Activated CD8-positive, alpha-beta memory T cell treated with anti-CD3 and anti-CD28 coated beads for 48 hours (primary cell): ENCODE measurements at regions not wholly inside any gene's neighbourhood (a gene's known extent, or its start where the extent isn't known, plus 50 kb on each side); places are given as distances from the start of the nearest gene placed in this dataset.
"Not testable (repeated sequence)": the region's sequence is repeated elsewhere in the genome, so short reads cannot be mapped to it uniquely, and the experiment has no call there.

Experiments used
- DNase-seq, 3 experiments: peaks; one replicate each; pipeline ENCODE4 v3.0.0-alpha.2; 2020; ENCODE audit warnings: low read depth in 2 of 3, low spot score in 2 of 3

GRCh38 chr5:108532129-108532445 is 150.2 kb upstream of the FBXL17 start:
- not testable (repeated sequence) for DNase-seq

- no peak for DNase-seq
Observed at GRCh38 chr5:108531367-108532128, 149.7 kb upstream of the FBXL17 start.

GRCh38 chr5:108530706-108531105 is 148.8 kb upstream of the FBXL17 start:
- DNase-seq: no peak

GRCh38 chr5:108529381-108529780 is 147.5 kb upstream of the FBXL17 start:
- DNase-seq: no peak

- DNase-seq: no peak
Observed at GRCh38 chr5:108528655-108529054, 146.8 kb upstream of the FBXL17 start.

GRCh38 chr5:108524564-108524963 is 142.7 kb upstream of the FBXL17 start:
- no peak for DNase-seq

GRCh38 chr5:108523360-108523759 is 141.5 kb upstream of the FBXL17 start:
- DNase-seq: no peak

- DNase-seq: no peak
Observed at GRCh38 chr5:108521841-108522506, 140.1 kb upstream of the FBXL17 start.

- DNase-seq: no peak
Observed at GRCh38 chr5:108521011-108521700, 139.3 kb upstream of the FBXL17 start.

GRCh38 chr5:108516785-108517184 is 134.9 kb upstream of the FBXL17 start:
- DNase-seq: no peak

GRCh38 chr5:108515517-108516105 is 133.7 kb upstream of the FBXL17 start:
- no peak for DNase-seq

GRCh38 chr5:108508979-108509378 is 127.1 kb upstream of the FBXL17 start:
- DNase-seq: no peak

GRCh38 chr5:108507631-108508030 is 125.7 kb upstream of the FBXL17 start:
- no peak for DNase-seq

- no peak for DNase-seq
Observed at GRCh38 chr5:108505608-108506007, 123.7 kb upstream of the FBXL17 start.

GRCh38 chr5:108504974-108505373 is 123.1 kb upstream of the FBXL17 start:
- DNase-seq: no peak

- DNase-seq: no peak
Observed at GRCh38 chr5:108503986-108504385, 122.1 kb upstream of the FBXL17 start.

GRCh38 chr5:108495615-108496014 is 113.7 kb upstream of the FBXL17 start:
- DNase-seq: not testable (repeated sequence)

GRCh38 chr5:108487951-108488350 is 106.1 kb upstream of the FBXL17 start:
- no peak for DNase-seq

GRCh38 chr5:108484035-108484434 is 102.1 kb upstream of the FBXL17 start:
- no peak for DNase-seq

GRCh38 chr5:108481355-108481931 is 99.5 kb upstream of the FBXL17 start:
- no peak for DNase-seq

- DNase-seq: no peak
Observed at GRCh38 chr5:108472237-108472636, 90.3 kb upstream of the FBXL17 start.

- DNase-seq: no peak
Observed at GRCh38 chr5:108467563-108467962, 85.7 kb upstream of the FBXL17 start.
